GM11168 (cell line): ENCODE measurements at regions not wholly inside any gene's neighbourhood (a gene's known extent, or its start where the extent isn't known, plus 50 kb on each side); places are given as distances from the start of the nearest gene placed in this dataset.
"Not testable (repeated sequence)": the region's sequence is repeated elsewhere in the genome, so short reads cannot be mapped to it uniquely, and the experiment has no call there.

Experiments
- in situ Hi-C: fragments of 300-500 bp; cut with MboI; formaldehyde crosslinking; loops from one replicate; pipeline ENCODE4 v1.12.0; 2022; ENCODE audit warnings: low sequenced_read_pairs; ENCODE audit not compliant: unreplicated experiment

GRCh38 chr3:39651993-39652739, 157.2 kb upstream of the MYRIP start:
- in situ Hi-C loops, result no loop called here

- in situ Hi-C loops, result not testable (repeated sequence)
These were observed 153.7 kb upstream of the MYRIP start for GRCh38 chr3:39655718-39656117.

GRCh38 chr3:39657075-39657474, 152.3 kb upstream of the MYRIP start:
- in situ Hi-C loops, result no loop called here

- in situ Hi-C loops, result no loop called here
These were observed 151.6 kb upstream of the MYRIP start for GRCh38 chr3:39657775-39658174.

- in situ Hi-C loops, result no loop called here
These were observed 144.5 kb upstream of the MYRIP start for GRCh38 chr3:39664931-39665330.

- in situ Hi-C loops, result no loop called here
These were observed 144.0 kb upstream of the MYRIP start for GRCh38 chr3:39665441-39665840.

GRCh38 chr3:39668420-39668819, 141.0 kb upstream of the MYRIP start:
- in situ Hi-C loops, result no loop called here

GRCh38 chr3:39671116-39671515, 138.3 kb upstream of the MYRIP start:
- in situ Hi-C loops, result no loop called here

- in situ Hi-C loops, result no loop called here
These were observed 137.8 kb upstream of the MYRIP start for GRCh38 chr3:39671600-39671999.

- in situ Hi-C loops, result loop anchor here (25.0 kb wide), 1 partner anchor 482 kb away; no protein-coding TSS in a partner anchor
These were observed 104.0 kb upstream of the MYRIP start for GRCh38 chr3:39705351-39705900.

GRCh38 chr3:39707314-39707909, 102.0 kb upstream of the MYRIP start:
- in situ Hi-C loops, result loop anchor here (25.0 kb wide), 1 partner anchor 480 kb away; no protein-coding TSS in a partner anchor

- in situ Hi-C loops, result loop anchor here (25.0 kb wide), 1 partner anchor 475 kb away; no protein-coding TSS in a partner anchor
These were observed 96.9 kb upstream of the MYRIP start for GRCh38 chr3:39712413-39713048.

- in situ Hi-C loops, result loop anchor here (25.0 kb wide), 1 partner anchor 474 kb away; no protein-coding TSS in a partner anchor
These were observed 96.1 kb upstream of the MYRIP start for GRCh38 chr3:39713341-39713740.

- in situ Hi-C loops, result loop anchor here (25.0 kb wide), 1 partner anchor 470 kb away; no protein-coding TSS in a partner anchor
These were observed 92.6 kb upstream of the MYRIP start for GRCh38 chr3:39716849-39717248.

- in situ Hi-C loops, result loop anchor here (25.0 kb wide), 1 partner anchor 468 kb away; no protein-coding TSS in a partner anchor
These were observed 90.5 kb upstream of the MYRIP start for GRCh38 chr3:39718674-39719595.

GRCh38 chr3:39721076-39721475, 88.3 kb upstream of the MYRIP start:
- in situ Hi-C loops, result loop anchor here (25.0 kb wide), 1 partner anchor 466 kb away; no protein-coding TSS in a partner anchor

- in situ Hi-C loops, result loop anchor here (25.0 kb wide), 1 partner anchor 463 kb away; no protein-coding TSS in a partner anchor
These were observed 85.1 kb upstream of the MYRIP start for GRCh38 chr3:39724233-39724846.

GRCh38 chr3:39725321-39725720, 84.1 kb upstream of the MYRIP start:
- in situ Hi-C loops, result no loop called here

- in situ Hi-C loops, result no loop called here
These were observed 82.0 kb upstream of the MYRIP start for GRCh38 chr3:39727415-39727814.
